NB4 (cell line): ENCODE measurements at regions not wholly inside any gene's neighbourhood (a gene's known extent, or its start where the extent isn't known, plus 50 kb on each side); places are given as distances from the start of the nearest gene placed in this dataset.

Experiments
- CTCF ChIP-seq: IDR thresholded peaks from one replicate; pipeline ENCODE4 v1.5.1; 2012; ENCODE audit warnings: low read depth, low read length
- POLR2A ChIP-seq: IDR thresholded peaks from 2 replicates; pipeline ENCODE4 v1.6.1; 2011; ENCODE audit warnings: mild to moderate bottlenecking; ENCODE audit not compliant: insufficient read length; ENCODE audit errors: extremely low read depth

GRCh38 chr11:116590844-116591570, 181.8 kb downstream of the BUD13 start:
- TF ChIP-seq POLR2A = no peak
- no peak for TF ChIP-seq CTCF
